NT2/D1 (cell line): ENCODE measurements at regions not wholly inside any gene's neighbourhood (a gene's known extent, or its start where the extent isn't known, plus 50 kb on each side); places are given as distances from the start of the nearest gene placed in this dataset.

Source experiments
- DNase-seq: peaks from one replicate; pipeline ENCODE4 v3.0.0-alpha.2; 2011; ENCODE audit warnings: low read depth, low spot score
- H3K27me3 ChIP-seq: 2 replicates; pipeline ENCODE4 v1.6.0; 2011; ENCODE audit warnings: mild to moderate bottlenecking; ENCODE audit not compliant: insufficient read length, insufficient read depth
- H3K36me3 ChIP-seq: 2 replicates; pipeline ENCODE4 v1.6.1; 2011; ENCODE audit warnings: mild to moderate bottlenecking, low read length, mixed read lengths; ENCODE audit not compliant: insufficient read depth, insufficient read length
- H3K4me1 ChIP-seq: 2 replicates; pipeline ENCODE4 v1.5.1; 2011; ENCODE audit not compliant: insufficient read depth, insufficient read length
- H3K4me3 ChIP-seq: 2 replicates; pipeline ENCODE4 v1.5.1; 2011; ENCODE audit warnings: low read depth; ENCODE audit not compliant: insufficient read length
- H3K9ac ChIP-seq: 2 replicates; pipeline ENCODE4 v1.6.0; 2011; ENCODE audit warnings: low read depth; ENCODE audit not compliant: insufficient read length
- H3K9me3 ChIP-seq: 2 replicates; pipeline ENCODE4 v1.5.1; 2011; ENCODE audit warnings: mild to moderate bottlenecking, low read length; ENCODE audit not compliant: insufficient read depth
- SUZ12 ChIP-seq: IDR thresholded peaks from 2 replicates; pipeline ENCODE4 v1.6.1; 2011; ENCODE audit not compliant: insufficient read length, insufficient read depth; ENCODE audit errors: extremely low read depth
- YY1 ChIP-seq: IDR thresholded peaks from 2 replicates; pipeline ENCODE4 v1.6.1; 2011; ENCODE audit not compliant: insufficient read length, insufficient read depth
- ZNF274 ChIP-seq: IDR thresholded peaks from 2 replicates; pipeline ENCODE4 v1.6.1; 2011; ENCODE audit warnings: mild to moderate bottlenecking, low read depth, low read length

DNA sequence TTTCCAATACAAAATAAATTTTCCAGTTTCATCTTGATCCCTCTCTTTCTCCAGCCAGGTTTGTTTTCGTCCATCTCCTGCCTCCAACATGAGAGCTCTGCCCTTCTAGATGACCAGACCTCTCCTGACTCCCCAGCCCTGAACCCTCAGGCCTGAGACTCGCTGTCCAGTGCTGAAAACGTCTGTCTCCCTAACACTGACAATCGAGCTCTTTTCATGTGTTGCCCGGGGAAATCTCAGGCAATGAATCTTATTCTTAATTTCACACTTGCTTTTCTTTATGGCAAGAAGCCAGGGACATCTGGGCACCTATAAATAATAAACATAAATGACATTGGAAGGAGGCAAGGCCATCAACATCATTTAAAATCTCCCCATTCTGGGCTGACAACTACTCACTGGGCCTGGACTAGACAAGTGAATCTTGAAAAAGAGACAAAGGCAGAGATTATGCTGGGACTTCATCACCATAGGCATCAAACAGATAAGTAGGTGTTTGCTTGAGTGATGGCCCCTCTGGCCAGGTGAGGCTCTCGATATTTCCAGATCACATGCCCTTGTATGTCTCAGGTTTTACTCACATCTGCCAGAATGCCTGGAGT, 274.5 kb upstream of the B3GAT1 start:
- no peak for TF ChIP-seq YY1
- no peak for TF ChIP-seq ZNF274
- TF ChIP-seq SUZ12: no peak
- Histone ChIP-seq H3K4me3 (no peak overlapping the region), H3K27me3 (no peaks in the 10 kb centered on the region), H3K9me3 (no peaks in the 10 kb centered on the region), H3K4me1 (no peaks in the 10 kb centered on the region), H3K9ac (no peak overlapping the region), H3K36me3 (no peaks in the 10 kb centered on the region)
- no peak for DNase-seq

DNA sequence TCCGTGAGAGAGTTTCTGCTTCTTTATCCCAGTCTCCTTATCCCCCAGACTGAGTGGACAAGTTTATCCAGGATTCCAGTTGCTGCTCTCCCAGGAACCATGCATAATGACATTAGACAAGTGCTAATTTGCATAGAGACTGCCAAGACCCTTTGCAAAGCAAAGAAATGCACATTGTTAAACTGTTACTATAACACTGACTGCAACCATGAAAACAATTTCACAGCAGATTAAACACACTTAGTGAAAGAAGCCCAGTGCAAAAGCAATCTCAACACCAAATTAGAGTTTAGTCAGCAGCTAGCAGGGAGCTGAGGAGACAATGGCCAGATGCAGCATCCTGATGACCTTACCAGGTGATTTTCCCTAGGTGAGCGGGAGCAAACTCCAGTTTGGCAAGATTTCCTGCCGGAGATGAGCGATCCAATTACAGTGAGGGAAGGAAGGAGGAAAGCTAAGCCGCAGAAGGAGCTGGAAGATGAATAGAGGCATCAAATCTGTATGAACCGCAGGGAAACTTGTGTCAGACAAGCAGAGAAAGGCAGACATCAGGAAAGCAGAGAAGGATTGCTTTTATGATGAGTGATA, 273.8 kb upstream of the B3GAT1 start:
- Histone ChIP-seq H3K4me1 (no peaks in the 10 kb centered on the region), H3K9ac (no peak overlapping the region), H3K27me3 (no peaks in the 10 kb centered on the region), H3K36me3 (no peaks in the 10 kb centered on the region), H3K4me3 (no peak overlapping the region), H3K9me3 (no peaks in the 10 kb centered on the region)
- DNase-seq: no peak
- TF ChIP-seq ZNF274 (no peak), SUZ12 (no peak), YY1 (no peak)

DNA sequence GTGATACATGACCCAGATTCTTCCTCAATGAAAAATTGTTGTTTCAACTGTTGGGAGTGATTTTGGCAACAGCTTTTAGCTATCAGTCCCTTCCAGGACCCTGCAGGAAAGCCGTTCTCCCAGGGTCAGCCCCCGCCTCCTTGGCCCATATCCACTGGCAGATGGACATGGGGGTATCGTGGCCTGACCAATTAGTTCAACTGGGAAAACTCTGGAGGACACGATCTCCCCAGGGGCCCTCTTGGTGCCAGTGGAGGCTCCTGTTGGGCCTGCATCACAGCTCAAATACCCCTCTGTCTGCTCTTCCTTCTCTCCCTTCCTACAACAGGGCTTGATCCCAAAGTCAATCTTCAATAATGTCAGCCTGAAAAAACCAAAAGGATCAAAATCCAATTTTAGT, 272.5 kb upstream of the B3GAT1 start:
- Histone ChIP-seq H3K27me3 (no peaks in the 10 kb centered on the region), H3K9ac (no peak overlapping the region), H3K4me3 (no peak overlapping the region), H3K36me3 (no peaks in the 10 kb centered on the region), H3K4me1 (no peaks in the 10 kb centered on the region), H3K9me3 (no peaks in the 10 kb centered on the region)
- no peak for TF ChIP-seq ZNF274
- DNase-seq: no peak

DNA sequence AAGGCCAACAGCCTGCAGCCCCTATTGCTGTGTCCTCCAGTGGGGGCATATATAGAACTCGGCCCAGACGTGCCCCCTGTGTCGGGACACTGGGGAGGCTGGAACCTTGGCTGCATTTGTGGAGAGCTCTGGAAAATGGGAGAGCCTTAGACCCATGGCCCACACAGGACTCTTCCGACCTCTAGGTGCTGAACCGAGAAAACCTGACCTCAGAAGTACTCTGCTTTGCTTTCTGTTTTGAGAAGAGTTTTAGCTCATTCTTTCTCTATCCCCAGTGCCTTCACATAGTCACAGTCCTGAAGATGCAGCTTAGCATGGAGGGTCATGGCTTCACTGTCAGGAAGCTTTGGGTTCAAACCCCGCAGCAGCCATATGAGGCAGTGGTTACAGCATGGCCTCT, 271.8 kb upstream of the B3GAT1 start:
- Histone ChIP-seq H3K4me1 (no peaks in the 10 kb centered on the region), H3K27me3 (no peaks in the 10 kb centered on the region), H3K4me3 (no peak overlapping the region), H3K9me3 (no peaks in the 10 kb centered on the region), H3K36me3 (no peaks in the 10 kb centered on the region), H3K9ac (no peak overlapping the region)
- no peak for DNase-seq
- TF ChIP-seq SUZ12: no peak
- no peak for TF ChIP-seq YY1
- TF ChIP-seq ZNF274: no peak

DNA sequence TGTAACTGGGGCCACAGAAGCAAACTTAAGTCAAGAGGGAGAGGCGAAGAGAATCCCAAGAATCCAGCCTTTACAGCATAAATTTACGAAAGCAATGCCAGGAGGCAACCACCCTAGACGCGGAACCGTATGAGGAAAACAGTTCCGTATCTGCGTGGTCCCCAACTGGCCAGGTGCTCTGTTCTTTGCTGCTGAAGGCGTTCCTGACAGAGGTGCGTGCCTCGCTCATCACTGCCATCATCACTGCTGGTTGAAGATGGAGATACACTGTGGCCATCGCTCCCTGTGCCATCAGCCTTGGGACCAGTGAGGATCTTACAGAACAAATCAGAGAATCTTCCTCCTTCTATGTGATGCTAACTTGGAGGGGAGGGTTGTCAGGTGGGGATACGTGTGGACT, 270.5 kb upstream of the B3GAT1 start:
- no peaks in the 10 kb centered on the region for H3K36me3 ChIP-seq
- H3K27me3 ChIP-seq: no peaks in the 10 kb centered on the region
- TF ChIP-seq ZNF274: no peak
- no peak for TF ChIP-seq YY1
- no peak for TF ChIP-seq SUZ12
- no peaks in the 10 kb centered on the region for H3K4me1 ChIP-seq
- H3K9ac ChIP-seq: no peak overlapping the region
- H3K4me3 ChIP-seq: no peak overlapping the region
- DNase-seq: no peak
- no peaks in the 10 kb centered on the region for H3K9me3 ChIP-seq

DNA sequence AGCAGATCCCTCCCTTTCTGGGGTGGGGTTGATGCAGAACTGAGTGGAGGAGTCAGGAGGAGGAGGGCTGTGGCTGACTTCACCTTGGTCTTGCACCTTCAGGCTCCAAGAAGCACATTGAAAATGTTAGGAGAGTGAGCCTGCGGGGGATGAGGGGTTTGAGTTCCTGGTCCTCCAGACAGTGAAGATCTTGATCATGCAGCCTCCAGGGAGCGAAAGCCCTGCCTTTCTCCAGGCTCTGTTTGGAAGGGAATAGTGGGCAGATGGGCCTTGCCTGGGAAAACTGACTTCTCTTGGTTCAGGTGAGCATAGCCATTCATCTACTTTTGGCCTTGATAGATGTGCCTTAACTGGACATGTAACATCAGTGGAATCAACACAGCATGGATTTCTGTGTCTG, 267.6 kb upstream of the B3GAT1 start:
- TF ChIP-seq ZNF274: no peak
- TF ChIP-seq SUZ12: no peak
- TF ChIP-seq YY1: no peak
- Histone ChIP-seq H3K9ac (no peak overlapping the region), H3K9me3 (no peaks in the 10 kb centered on the region), H3K27me3 (no peaks in the 10 kb centered on the region), H3K36me3 (no peaks in the 10 kb centered on the region), H3K4me1 (no peaks in the 10 kb centered on the region), H3K4me3 (no peak overlapping the region)
- no peak for DNase-seq

DNA sequence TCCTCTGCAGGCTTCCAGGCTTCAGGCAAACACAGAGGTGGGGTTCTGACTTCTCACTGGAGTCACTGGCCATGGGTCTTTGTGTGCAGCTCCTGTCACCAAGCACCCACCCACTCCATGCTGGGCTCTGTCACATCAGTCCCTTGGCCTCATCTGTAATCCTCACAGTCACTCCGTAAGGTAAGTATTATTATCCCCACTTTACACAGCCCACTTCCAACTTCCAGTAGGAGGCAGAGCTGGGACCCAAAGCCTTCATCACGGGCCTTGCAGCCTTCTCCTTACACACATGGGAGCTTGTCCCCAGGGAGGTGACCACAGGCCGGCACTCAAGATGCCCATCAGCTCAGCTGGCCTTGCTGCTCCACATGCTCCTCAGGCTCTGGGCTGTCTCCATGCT, 266.7 kb upstream of the B3GAT1 start:
- no peaks in the 10 kb centered on the region for H3K4me1 ChIP-seq
- no peak overlapping the region for H3K9ac ChIP-seq
- no peak overlapping the region for H3K4me3 ChIP-seq
- TF ChIP-seq ZNF274 (no peak), YY1 (no peak)
- no peaks in the 10 kb centered on the region for H3K27me3 ChIP-seq
- H3K36me3 ChIP-seq: no peaks in the 10 kb centered on the region
- H3K9me3 ChIP-seq: no peaks in the 10 kb centered on the region
- DNase-seq: no peak

DNA sequence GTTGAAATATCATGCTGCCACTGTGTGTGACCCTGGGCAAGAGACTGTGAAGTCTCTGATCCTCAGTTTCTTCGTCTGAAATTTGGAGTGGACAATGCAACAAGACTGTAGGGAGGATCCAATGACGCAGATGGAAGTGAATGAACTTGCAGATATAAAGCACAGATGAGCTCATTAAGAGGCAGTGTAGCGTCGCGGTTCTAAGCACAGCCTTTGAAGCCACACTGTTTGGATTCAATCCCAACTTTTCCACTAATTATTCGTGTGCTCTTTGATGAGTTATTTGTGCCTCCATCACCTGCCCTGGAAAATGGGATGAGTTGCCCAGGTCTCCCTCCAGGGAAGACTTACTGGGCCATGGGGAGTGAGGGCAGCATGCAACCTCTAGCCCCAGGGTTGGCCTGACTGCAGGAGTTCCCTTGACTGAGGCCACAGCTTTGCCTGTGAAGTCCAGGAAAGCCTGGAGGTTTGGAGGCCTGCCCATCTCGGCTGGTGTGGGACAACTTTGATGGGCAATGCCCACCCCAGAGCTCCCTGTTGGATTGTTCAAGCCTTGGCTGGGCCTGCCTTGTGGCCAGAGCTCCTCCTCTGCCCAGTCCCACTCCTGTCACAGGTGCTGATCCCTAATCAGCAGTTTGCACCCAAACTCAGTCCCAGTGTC, 266.0 kb upstream of the B3GAT1 start:
- TF ChIP-seq SUZ12 (no peak), ZNF274 (no peak), YY1 (no peak)
- Histone ChIP-seq H3K4me3 (no peak overlapping the region), H3K36me3 (no peaks in the 10 kb centered on the region), H3K27me3 (no peaks in the 10 kb centered on the region), H3K9ac (no peak overlapping the region), H3K9me3 (no peaks in the 10 kb centered on the region), H3K4me1 (no peaks in the 10 kb centered on the region)
- DNase-seq: no peak
